Hepatocyte (in vitro differentiated cells): ENCODE measurements at regions not wholly inside any gene's neighbourhood (a gene's known extent, or its start where the extent isn't known, plus 50 kb on each side); places are given as distances from the start of the nearest gene placed in this dataset.

Experiments
- CTCF ChIP-seq: fragments of 200-600 bp; sonication (generic); IDR thresholded peaks from 2 replicates; pipeline ENCODE4 v1.5.1; 2016; ENCODE audit warnings: antibody characterized with exemption, mild to moderate bottlenecking; ENCODE audit not compliant: poor library complexity
- EZH2 ChIP-seq: fragments of 200-600 bp; sonication (generic); IDR thresholded peaks from 2 replicates; pipeline ENCODE4 v1.6.1; 2016; ENCODE audit warnings: antibody characterized with exemption, mild to moderate bottlenecking, borderline replicate concordance
- EZH2phosphoT487 ChIP-seq: fragments of 200-600 bp; sonication (generic); IDR thresholded peaks from one replicate; pipeline ENCODE4 v1.6.1; 2018; ENCODE audit warnings: antibody characterized with exemption, mild to moderate bottlenecking, low read depth, moderate library complexity; ENCODE audit not compliant: unreplicated experiment, severe bottlenecking

DNA sequence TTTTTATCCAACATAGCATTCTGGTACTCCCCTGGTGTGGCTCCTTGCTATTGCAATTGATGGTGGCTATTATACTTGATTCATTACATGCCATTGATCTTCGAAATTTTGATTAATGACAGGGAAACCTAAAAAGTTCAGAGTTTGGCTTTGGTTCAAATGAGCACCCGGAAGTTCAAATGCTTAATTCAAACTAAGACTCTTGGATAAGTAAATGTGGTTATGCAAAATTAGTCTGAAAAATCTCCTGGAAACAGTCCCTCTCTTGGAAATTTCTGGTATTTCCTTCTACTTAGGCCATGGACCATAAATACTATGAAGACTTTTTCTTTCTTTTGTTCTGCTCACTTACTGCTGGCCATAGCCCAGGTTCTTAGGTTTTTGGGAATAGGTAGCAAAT, 65.3 kb upstream of the SMIM21 start:
- no peak for TF ChIP-seq CTCF
- no peak for TF ChIP-seq EZH2
- TF ChIP-seq EZH2phosphoT487: no peak
